H9 (cell line): ENCODE measurements at regions not wholly inside any gene's neighbourhood (a gene's known extent, or its start where the extent isn't known, plus 50 kb on each side); places are given as distances from the start of the nearest gene placed in this dataset.
"Not testable (repeated sequence)": the region's sequence is repeated elsewhere in the genome, so short reads cannot be mapped to it uniquely, and the experiment has no call there.

ENCODE experiments used
- DNase-seq: peaks from one replicate; pipeline ENCODE4 v3.0.0-alpha.2; 2017
- H2AFZ ChIP-seq: one replicate; pipeline ENCODE4 v1.6.1; 2013; ENCODE audit warnings: mild to moderate bottlenecking, low read length, control low read depth, moderate library complexity
- H2AK5ac ChIP-seq: 2 replicates; pipeline ENCODE4 v1.6.1; 2013; ENCODE audit warnings: low read length, control low read depth, mixed read lengths; ENCODE audit not compliant: insufficient read length
- H2BK120ac ChIP-seq: one replicate; pipeline ENCODE4 v1.6.1; 2013; ENCODE audit warnings: low read depth, mild to moderate bottlenecking, low read length, control low read depth, inconsistent platforms; ENCODE audit not compliant: poor library complexity, severe bottlenecking
- H2BK12ac ChIP-seq: 2 replicates; pipeline ENCODE4 v1.6.1; 2013; ENCODE audit warnings: low read length, control low read depth, mixed read lengths, low read depth; ENCODE audit not compliant: insufficient read length
- H2BK15ac ChIP-seq: 2 replicates; pipeline ENCODE4 v1.6.1; 2013; ENCODE audit warnings: low read depth, low read length, control low read depth
- H2BK20ac ChIP-seq: one replicate; pipeline ENCODE4 v1.6.1; 2013; ENCODE audit warnings: low read depth, mild to moderate bottlenecking, low read length, control low read depth, inconsistent platforms; ENCODE audit not compliant: poor library complexity, severe bottlenecking
- H2BK5ac ChIP-seq: 2 replicates; pipeline ENCODE4 v1.6.1; 2013; ENCODE audit warnings: low read length, control low read depth, mixed read lengths; ENCODE audit not compliant: insufficient read length
- H3K14ac ChIP-seq: 2 replicates; pipeline ENCODE4 v1.6.1; 2013; ENCODE audit warnings: low read length, control low read depth; ENCODE audit not compliant: insufficient read depth
- H3K18ac ChIP-seq: 2 replicates; pipeline ENCODE4 v1.6.1; 2013; ENCODE audit warnings: low read depth, mild to moderate bottlenecking, mixed read lengths, low read length, control low read depth; ENCODE audit not compliant: insufficient read length
- H3K23ac ChIP-seq: 2 replicates; pipeline ENCODE4 v1.6.1; 2013; ENCODE audit warnings: low read length, control low read depth, mixed read lengths, low read depth; ENCODE audit not compliant: insufficient read length
- H3K23me2 ChIP-seq: 2 replicates; pipeline ENCODE4 v1.6.1; 2013; ENCODE audit warnings: low read depth, mild to moderate bottlenecking, mixed read lengths, low read length, control low read depth; ENCODE audit not compliant: insufficient read length, poor library complexity, severe bottlenecking
- H3K27ac ChIP-seq: 2 replicates; pipeline ENCODE4 v1.5.1; 2013; ENCODE audit warnings: low read length, control low read depth, mixed read lengths, low read depth; ENCODE audit not compliant: insufficient read length
- H3K27me3 ChIP-seq: 2 replicates; pipeline ENCODE4 v1.6.1; 2013; ENCODE audit warnings: low read length, control low read depth, inconsistent platforms; ENCODE audit not compliant: insufficient read depth
- H3K4ac ChIP-seq: 2 replicates; pipeline ENCODE4 v1.6.1; 2013; ENCODE audit warnings: low read depth, mild to moderate bottlenecking, control low read depth, inconsistent platforms, low read length, moderate library complexity
- H3K4me1 ChIP-seq: 2 replicates; pipeline ENCODE4 v1.6.1; 2013; ENCODE audit warnings: low read length, control low read depth, inconsistent platforms; ENCODE audit not compliant: insufficient read depth
- H3K4me2 ChIP-seq: 2 replicates; pipeline ENCODE4 v1.6.1; 2013; ENCODE audit warnings: low read length, control low read depth, mixed read lengths; ENCODE audit not compliant: insufficient read length, insufficient read depth
- H3K56ac ChIP-seq: 2 replicates; pipeline ENCODE4 v1.6.1; 2013; ENCODE audit warnings: low read depth, mild to moderate bottlenecking, mixed read lengths, low read length, control low read depth; ENCODE audit not compliant: insufficient read length
- H3K79me1 ChIP-seq: 2 replicates; pipeline ENCODE4 v1.6.1; 2013; ENCODE audit warnings: low read depth, mild to moderate bottlenecking, moderate library complexity, low read length, control low read depth, inconsistent platforms; ENCODE audit not compliant: insufficient read depth, poor library complexity, severe bottlenecking
- H3K79me2 ChIP-seq: 2 replicates; pipeline ENCODE4 v1.6.1; 2013; ENCODE audit warnings: low read length, control low read depth, inconsistent platforms; ENCODE audit not compliant: insufficient read depth
- H3K9ac ChIP-seq: 2 replicates; pipeline ENCODE4 v1.6.1; 2013; ENCODE audit warnings: low read length, control low read depth, mixed read lengths; ENCODE audit not compliant: insufficient read length; ENCODE audit errors: extremely low read depth
- H3K9me3 ChIP-seq: one replicate; pipeline ENCODE4 v1.6.1; 2013; ENCODE audit warnings: low read depth, low read length, inconsistent platforms; ENCODE audit not compliant: control insufficient read depth
- H3T11ph ChIP-seq: one replicate; pipeline ENCODE4 v1.6.1; 2013; ENCODE audit warnings: mild to moderate bottlenecking, low read length, control low read depth, inconsistent platforms
- H4K20me1 ChIP-seq: one replicate; pipeline ENCODE4 v1.6.1; 2013; ENCODE audit not compliant: control insufficient read depth, insufficient read length, insufficient read depth
- H4K5ac ChIP-seq: 2 replicates; pipeline ENCODE4 v1.6.1; 2013; ENCODE audit warnings: low read depth, mild to moderate bottlenecking, mixed read lengths, low read length, control low read depth; ENCODE audit not compliant: insufficient read length
- H4K8ac ChIP-seq: replicated peaks from 2 replicates; pipeline ENCODE4 v1.6.1; 2013; ENCODE audit warnings: low read length, control low read depth, mixed read lengths, low read depth; ENCODE audit not compliant: insufficient read length
- H4K91ac ChIP-seq: 2 replicates; pipeline ENCODE4 v1.6.1; 2013; ENCODE audit warnings: low read depth, mild to moderate bottlenecking, moderate library complexity, mixed read lengths, low read length, control low read depth; ENCODE audit not compliant: insufficient read length
- H3K27ac Mint-ChIP-seq, 3 experiments: 2 replicates in 2 of 3; 3 replicates in 1 of 3; pipeline ENCODE4 v1.8.0; 2020 to 2021; ENCODE audit warnings: mixed read lengths in 3 of 3, mild to moderate bottlenecking in 1 of 3, moderate library complexity in 1 of 3
- H3K27me3 Mint-ChIP-seq: 2 replicates; pipeline ENCODE4 v1.8.0; 2021; ENCODE audit warnings: low read depth, mild to moderate bottlenecking, moderate library complexity, mixed read lengths
- H3K36me3 Mint-ChIP-seq, 3 experiments: 2 replicates in 2 of 3; 3 replicates in 1 of 3; pipeline ENCODE4 v1.8.0; 2020 to 2021; ENCODE audit warnings: low read depth in 3 of 3, mixed read lengths in 3 of 3; ENCODE audit not compliant: insufficient read depth in 1 of 3
- H3K4me1 Mint-ChIP-seq, 2 experiments: 2 replicates each; pipeline ENCODE4 v1.8.0; 2020; ENCODE audit warnings: mixed read lengths in 2 of 2
- H3K4me3 Mint-ChIP-seq, 2 experiments: 2 replicates in 1 of 2; 3 replicates in 1 of 2; pipeline ENCODE4 v1.8.0; 2020 to 2021; ENCODE audit warnings: mild to moderate bottlenecking in 2 of 2, mixed read lengths in 2 of 2, moderate library complexity in 1 of 2
- H3K9me3 Mint-ChIP-seq, 2 experiments: 2 replicates in 1 of 2; 3 replicates in 1 of 2; pipeline ENCODE4 v1.8.0; 2020; ENCODE audit warnings: mild to moderate bottlenecking in 2 of 2, mixed read lengths in 2 of 2, moderate library complexity in 1 of 2
- WGBS: extraction: QIAGEN DNeasy Blood & Tissue Kit; methylation state at CpG from one replicate; pipeline ENCODE4 v1.1.7; 2013; ENCODE audit warnings: missing lambda C conversion rate, low lambda C conversion rate, mixed read lengths; ENCODE audit not compliant: insufficient read length; ENCODE audit errors: extremely low coverage; 5-methylcytosine and 5-hydroxymethylcytosine counted together

- not testable (repeated sequence) for H3K18ac ChIP-seq, H3K9me3 Mint-ChIP-seq
Observed at GRCh38 chr1:149356152-149356551, 118.7 kb upstream of the NBPF19 start.

GRCh38 chr1:149360351-149360750 is 114.5 kb upstream of the NBPF19 start:
- not testable (repeated sequence) for H3K9me3 ChIP-seq, H4K91ac ChIP-seq, H3K36me3 Mint-ChIP-seq, H3K4me3 Mint-ChIP-seq, H2BK20ac ChIP-seq, H2BK120ac ChIP-seq, H3K27ac ChIP-seq, H4K5ac ChIP-seq, H2BK5ac ChIP-seq, H3K79me1 ChIP-seq, H4K20me1 ChIP-seq, H4K8ac ChIP-seq, H3K4ac ChIP-seq, H3K23me2 ChIP-seq, H3K27me3 Mint-ChIP-seq, H3K14ac ChIP-seq, H2BK15ac ChIP-seq, H3K27me3 ChIP-seq, H2BK12ac ChIP-seq, H3T11ph ChIP-seq, H3K4me1 ChIP-seq, H3K56ac ChIP-seq, H2AFZ ChIP-seq, H3K23ac ChIP-seq, H3K4me1 Mint-ChIP-seq, DNase-seq, H3K18ac ChIP-seq, H3K4me2 ChIP-seq, H3K27ac Mint-ChIP-seq, H2AK5ac ChIP-seq, H3K9me3 Mint-ChIP-seq, H3K79me2 ChIP-seq, H3K9ac ChIP-seq
- no CpG with 5 or more reads among the region's 3 CpGs for WGBS

More at GRCh38 chr1:149356152-149356551, 118.7 kb upstream of the NBPF19 start:
- H3K4me2 ChIP-seq, H3K79me1 ChIP-seq, H3K4me1 ChIP-seq, H3K23ac ChIP-seq, H3K14ac ChIP-seq, DNase-seq, H4K20me1 ChIP-seq, H3K23me2 ChIP-seq, H3K4me3 Mint-ChIP-seq, H2BK120ac ChIP-seq, H3K56ac ChIP-seq, H3T11ph ChIP-seq, H2AK5ac ChIP-seq, H3K9me3 ChIP-seq, H3K36me3 Mint-ChIP-seq, H3K27me3 ChIP-seq, H3K27me3 Mint-ChIP-seq, H3K9ac ChIP-seq, H3K27ac Mint-ChIP-seq, H3K4me1 Mint-ChIP-seq, H3K27ac ChIP-seq, H2BK5ac ChIP-seq, H2BK12ac ChIP-seq, H3K79me2 ChIP-seq, H2BK15ac ChIP-seq, H2AFZ ChIP-seq, H4K91ac ChIP-seq, H4K8ac ChIP-seq, H2BK20ac ChIP-seq, H4K5ac ChIP-seq, H3K4ac ChIP-seq: not testable (repeated sequence)
- no CpG with 5 or more reads among the region's 4 CpGs for WGBS
